Stomach (tissue), 4 donors: ENCODE measurements at regions not wholly inside any gene's neighbourhood (a gene's known extent, or its start where the extent isn't known, plus 50 kb on each side); places are given as distances from the start of the nearest gene placed in this dataset.

ENCODE experiments used
- CTCF ChIP-seq, 7 experiments: fragments of 450-650 bp in 4 of 7; fragments of 200-600 bp in 3 of 7; sonication (generic) in 3 of 7; IDR thresholded peaks; one replicate each; pipeline ENCODE4 v1.5.1; 2016 to 2019; ENCODE audit warnings: antibody characterized with exemption in 7 of 7, control low read depth in 2 of 7, mild to moderate bottlenecking in 1 of 7
- EP300 ChIP-seq: sonication (generic); formaldehyde crosslinking; IDR thresholded peaks from one replicate; pipeline ENCODE4 v1.6.1; 2017; ENCODE audit warnings: antibody characterized with exemption
- POLR2A ChIP-seq, 4 donors: fragments of 450-650 bp; IDR thresholded peaks; one replicate each; pipeline ENCODE4 v1.6.1; 2016; ENCODE audit warnings: antibody characterized with exemption in 4 of 4, control low read depth in 2 of 4, mild to moderate bottlenecking in 1 of 4, moderate library complexity in 1 of 4

- TF ChIP-seq CTCF (IDR thresholded peaks at IDR 0.05), result no peak
- TF ChIP-seq POLR2A (IDR thresholded peaks at IDR 0.05), result no peak
- no peak for TF ChIP-seq EP300
These were observed 236.7 kb upstream of the ASIC2 start for GRCh38 chr17:33529816-33530215.
